Activated CD8-positive, alpha-beta memory T cell treated with anti-CD3 and anti-CD28 coated beads, Interleukin-2, amount 50 U/mL, for 24 hours (primary cell): ENCODE measurements at regions not wholly inside any gene's neighbourhood (a gene's known extent, or its start where the extent isn't known, plus 50 kb on each side); places are given as distances from the start of the nearest gene placed in this dataset.

Experiments
- DNase-seq: peaks from one replicate; pipeline ENCODE4 v3.0.0-alpha.2; 2020; ENCODE audit errors: extremely low read depth

- DNase-seq = no peak
Measured at GRCh38 chr5:74316064-74316603, 324.4 kb downstream of the ENC1 start.

- DNase-seq = no peak
Measured at GRCh38 chr5:74314906-74315305, 325.6 kb downstream of the ENC1 start.

GRCh38 chr5:74313896-74314295 is 326.6 kb downstream of the ENC1 start:
- DNase-seq = no peak

GRCh38 chr5:74312746-74313145 is 327.8 kb downstream of the ENC1 start:
- no peak for DNase-seq

- no peak for DNase-seq
Measured at GRCh38 chr5:74311961-74312360, 328.6 kb downstream of the ENC1 start.

GRCh38 chr5:74310997-74311930 is 329.3 kb downstream of the ENC1 start:
- DNase-seq = no peak

- no peak for DNase-seq
Measured at GRCh38 chr5:74310386-74310785, 330.1 kb downstream of the ENC1 start.

- DNase-seq = no peak
Measured at GRCh38 chr5:74309050-74309449, 331.5 kb downstream of the ENC1 start.

GRCh38 chr5:74306845-74307244 is 333.7 kb downstream of the ENC1 start:
- DNase-seq = no peak

GRCh38 chr5:74304536-74304935 is 336.0 kb downstream of the ENC1 start:
- DNase-seq = no peak

- DNase-seq = no peak
Measured at GRCh38 chr5:74303578-74303977, 336.9 kb downstream of the ENC1 start.

- DNase-seq = no peak
Measured at GRCh38 chr5:74301576-74301975, 339.0 kb downstream of the ENC1 start.

- DNase-seq = no peak
Measured at GRCh38 chr5:74300808-74301389, 339.6 kb downstream of the ENC1 start.

- no peak for DNase-seq
Measured at GRCh38 chr5:74299833-74300232, 340.7 kb downstream of the ENC1 start.

- DNase-seq = no peak
Measured at GRCh38 chr5:74296685-74297408, 343.7 kb downstream of the ENC1 start.

GRCh38 chr5:74295676-74296075 is 344.9 kb downstream of the ENC1 start:
- DNase-seq = no peak

- no peak for DNase-seq
Measured at GRCh38 chr5:74295141-74295540, 345.4 kb downstream of the ENC1 start.

- DNase-seq = no peak
Measured at GRCh38 chr5:74294231-74294705, 346.3 kb downstream of the ENC1 start.

- no peak for DNase-seq
Measured at GRCh38 chr5:74293182-74293581, 347.3 kb downstream of the ENC1 start.

GRCh38 chr5:74290634-74291241 is 349.8 kb downstream of the ENC1 start:
- no peak for DNase-seq

GRCh38 chr5:74289691-74290090 is 350.8 kb downstream of the ENC1 start:
- DNase-seq = no peak

GRCh38 chr5:74289238-74289637 is 351.3 kb downstream of the ENC1 start:
- no peak for DNase-seq
